Loucy (cell line): ENCODE measurements at regions not wholly inside any gene's neighbourhood (a gene's known extent, or its start where the extent isn't known, plus 50 kb on each side); places are given as distances from the start of the nearest gene placed in this dataset.

Experiments used
- EZH2phosphoT487 ChIP-seq: fragments of 200-600 bp; IDR thresholded peaks from 2 replicates; pipeline ENCODE4 v1.6.1; 2018; ENCODE audit warnings: antibody characterized with exemption, mild to moderate bottlenecking, moderate library complexity, borderline replicate concordance
- TF ChIP-seq, protein P1 (sequence below): fragments of 200-600 bp; sonication (generic); conservative IDR thresholded peaks from 2 replicates; pipeline ENCODE4 v1.5.1; 2014; ENCODE audit warnings: mild to moderate bottlenecking, antibody characterized with exemption, low read length

GRCh38 chr22:23409976-23410375, 170.1 kb downstream of the IGLL1 start:
- TF ChIP-seq, protein P1, sequence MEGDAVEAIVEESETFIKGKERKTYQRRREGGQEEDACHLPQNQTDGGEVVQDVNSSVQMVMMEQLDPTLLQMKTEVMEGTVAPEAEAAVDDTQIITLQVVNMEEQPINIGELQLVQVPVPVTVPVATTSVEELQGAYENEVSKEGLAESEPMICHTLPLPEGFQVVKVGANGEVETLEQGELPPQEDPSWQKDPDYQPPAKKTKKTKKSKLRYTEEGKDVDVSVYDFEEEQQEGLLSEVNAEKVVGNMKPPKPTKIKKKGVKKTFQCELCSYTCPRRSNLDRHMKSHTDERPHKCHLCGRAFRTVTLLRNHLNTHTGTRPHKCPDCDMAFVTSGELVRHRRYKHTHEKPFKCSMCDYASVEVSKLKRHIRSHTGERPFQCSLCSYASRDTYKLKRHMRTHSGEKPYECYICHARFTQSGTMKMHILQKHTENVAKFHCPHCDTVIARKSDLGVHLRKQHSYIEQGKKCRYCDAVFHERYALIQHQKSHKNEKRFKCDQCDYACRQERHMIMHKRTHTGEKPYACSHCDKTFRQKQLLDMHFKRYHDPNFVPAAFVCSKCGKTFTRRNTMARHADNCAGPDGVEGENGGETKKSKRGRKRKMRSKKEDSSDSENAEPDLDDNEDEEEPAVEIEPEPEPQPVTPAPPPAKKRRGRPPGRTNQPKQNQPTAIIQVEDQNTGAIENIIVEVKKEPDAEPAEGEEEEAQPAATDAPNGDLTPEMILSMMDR, result no peak
- TF ChIP-seq EZH2phosphoT487, result no peak
